ENCODE measurements at regions not wholly inside any gene's neighbourhood (a gene's known extent, or its start where the extent isn't known, plus 50 kb on each side); places are given as distances from the start of the nearest gene placed in this dataset.

DNA sequence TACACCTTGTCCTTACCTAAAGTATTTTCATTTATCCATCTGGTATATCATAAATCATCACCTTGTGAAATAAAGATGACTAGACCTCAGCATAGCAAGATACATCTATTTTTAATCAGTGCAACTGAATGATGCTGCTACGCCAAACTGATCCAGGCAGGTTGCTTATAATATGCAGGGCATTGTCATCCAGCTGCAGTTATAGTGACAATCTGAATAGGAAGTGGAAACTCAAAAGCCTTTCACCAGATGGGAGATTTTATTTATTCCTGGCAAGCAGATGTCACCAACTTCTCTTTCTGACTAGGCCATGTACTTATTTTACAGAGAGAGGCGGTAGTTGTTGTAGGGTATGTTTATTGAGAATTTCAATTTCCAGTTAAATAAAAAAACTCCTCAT, 747.3 kb downstream of the ADCYAP1 start:
- TF ChIP-seq ZNF8 (CRISPR knock-in tag; IDR thresholded peaks at IDR 0.05) (no peak), PATZ1 (CRISPR knock-in tag; IDR thresholded peaks at IDR 0.05; ENCODE audit: borderline replicate concordance) (no peak), ESRRG (CRISPR knock-in tag; IDR thresholded peaks at IDR 0.05) (no peak), POU6F1 (CRISPR knock-in tag; IDR thresholded peaks at IDR 0.05; ENCODE audit: borderline replicate concordance, low read depth) (no peak), PPARA (CRISPR knock-in tag; IDR thresholded peaks at IDR 0.05; ENCODE audit: borderline replicate concordance) (no peak), ARNTL (CRISPR knock-in tag; IDR thresholded peaks at IDR 0.05; ENCODE audit: borderline replicate concordance, low read depth) (no peak), TOX (CRISPR knock-in tag; IDR thresholded peaks at IDR 0.05; ENCODE audit: borderline replicate concordance) (no peak), ZFP30 (CRISPR knock-in tag; IDR thresholded peaks at IDR 0.05) (no peak), ZFP3 (CRISPR knock-in tag; IDR thresholded peaks at IDR 0.05) (no peak), RARB (CRISPR knock-in tag; IDR thresholded peaks at IDR 0.05) (no peak), ISL1 (CRISPR knock-in tag; IDR thresholded peaks at IDR 0.05) (no peak), CSDC2 (CRISPR knock-in tag; IDR thresholded peaks at IDR 0.05) (no peak), GLIS3 (CRISPR knock-in tag; IDR thresholded peaks at IDR 0.05) (no peak)
- TF ChIP-seq, protein P1, sequence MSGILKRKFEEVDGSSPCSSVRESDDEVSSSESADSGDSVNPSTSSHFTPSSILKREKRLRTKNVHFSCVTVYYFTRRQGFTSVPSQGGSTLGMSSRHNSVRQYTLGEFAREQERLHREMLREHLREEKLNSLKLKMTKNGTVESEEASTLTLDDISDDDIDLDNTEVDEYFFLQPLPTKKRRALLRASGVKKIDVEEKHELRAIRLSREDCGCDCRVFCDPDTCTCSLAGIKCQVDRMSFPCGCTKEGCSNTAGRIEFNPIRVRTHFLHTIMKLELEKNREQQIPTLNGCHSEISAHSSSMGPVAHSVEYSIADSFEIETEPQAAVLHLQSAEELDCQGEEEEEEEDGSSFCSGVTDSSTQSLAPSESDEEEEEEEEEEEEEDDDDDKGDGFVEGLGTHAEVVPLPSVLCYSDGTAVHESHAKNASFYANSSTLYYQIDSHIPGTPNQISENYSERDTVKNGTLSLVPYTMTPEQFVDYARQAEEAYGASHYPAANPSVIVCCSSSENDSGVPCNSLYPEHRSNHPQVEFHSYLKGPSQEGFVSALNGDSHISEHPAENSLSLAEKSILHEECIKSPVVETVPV (CRISPR knock-in tag; IDR thresholded peaks at IDR 0.05): no peak

All from SK-N-SH treated with all-trans-retinoic acid at 6 μM for 48 hours (cell line).